Naive thymus-derived CD4-positive, alpha-beta T cell (primary cell): ENCODE measurements at regions not wholly inside any gene's neighbourhood (a gene's known extent, or its start where the extent isn't known, plus 50 kb on each side); places are given as distances from the start of the nearest gene placed in this dataset.

Source experiments
- ATAC-seq: fragments of 150-1000 bp; cut with Tn5 transposase; 2 replicates; pipeline ENCODE4 v1.10.0; 2021; ENCODE audit warnings: mild to moderate bottlenecking, moderate library complexity
- CTCF ChIA-PET: fragments of 350-600 bp; sonication (Branson Sonifier 250); formaldehyde crosslinking; loops from one replicate; lab custom pipeline; 2021; ENCODE audit warnings: antibody characterized with exemption; lab: Charles Lee
- POLR2A ChIA-PET: fragments of 350-600 bp; sonication (Branson Sonifier 250); formaldehyde crosslinking; loops from one replicate; lab custom pipeline; 2021; ENCODE audit warnings: antibody characterized with exemption, inconsistent platforms; lab: Charles Lee
- DNase-seq, 9 donors: peaks; one replicate each; pipeline versions ENCODE4 v3.0.0 to v3.0.0-alpha.2; 2020 to 2022; ENCODE audit warnings: mixed read lengths in 1 of 9
- H3K27ac ChIP-seq: one replicate; pipeline ENCODE4 v1.7.0; 2013; ENCODE audit warnings: mild to moderate bottlenecking, low read depth, low read length, moderate library complexity
- H3K27me3 ChIP-seq, 2 donors: one replicate each; pipeline ENCODE4 v1.7.0; 2013; ENCODE audit warnings: low read length in 2 of 2, mild to moderate bottlenecking in 2 of 2, moderate library complexity in 2 of 2; ENCODE audit not compliant: control insufficient read depth in 2 of 2, insufficient read depth in 2 of 2
- H3K36me3 ChIP-seq, 3 experiments: 1 replicate in 2 of 3; 2 replicates in 1 of 3; pipeline ENCODE4 v1.7.0; 2013; ENCODE audit warnings: low read length in 3 of 3, mild to moderate bottlenecking in 3 of 3, moderate library complexity in 1 of 3; ENCODE audit not compliant: insufficient read depth in 3 of 3, control insufficient read depth in 2 of 3
- H3K4me1 ChIP-seq, 2 donors: one replicate each; pipeline ENCODE4 v1.7.0; 2013; ENCODE audit warnings: low read length in 2 of 2, mild to moderate bottlenecking in 2 of 2, moderate library complexity in 1 of 2; ENCODE audit not compliant: control insufficient read depth in 2 of 2, insufficient read depth in 2 of 2
- H3K4me3 ChIP-seq: 2 replicates; pipeline ENCODE4 v1.7.0; 2013; ENCODE audit warnings: mild to moderate bottlenecking, low read length
- H3K9me3 ChIP-seq, 3 experiments: 1 replicate in 2 of 3; 2 replicates in 1 of 3; pipeline ENCODE4 v1.7.0; 2013; ENCODE audit warnings: low read length in 3 of 3; ENCODE audit not compliant: control insufficient read depth in 2 of 3
- H3K27ac Mint-ChIP-seq, 9 donors: one replicate each; pipeline ENCODE4 v1.8.0; 2020 to 2022; ENCODE audit warnings: mixed read lengths in 9 of 9, mild to moderate bottlenecking in 8 of 9, moderate library complexity in 5 of 9, inconsistent platforms in 2 of 9
- H3K27me3 Mint-ChIP-seq, 5 donors: one replicate each; pipeline ENCODE4 v1.8.0; 2021 to 2022; ENCODE audit warnings: mixed read lengths in 5 of 5, mild to moderate bottlenecking in 1 of 5
- H3K36me3 Mint-ChIP-seq, 5 donors: one replicate each; pipeline ENCODE4 v1.8.0; 2020 to 2022; ENCODE audit warnings: mixed read lengths in 5 of 5, mild to moderate bottlenecking in 3 of 5, inconsistent platforms in 1 of 5
- H3K4me1 Mint-ChIP-seq, 7 donors: one replicate each; pipeline ENCODE4 v1.8.0; 2020 to 2022; ENCODE audit warnings: mixed read lengths in 7 of 7, mild to moderate bottlenecking in 3 of 7, inconsistent platforms in 1 of 7
- H3K4me3 Mint-ChIP-seq, 10 donors: one replicate each; pipeline ENCODE4 v1.8.0; 2020 to 2022; ENCODE audit warnings: mild to moderate bottlenecking in 10 of 10, mixed read lengths in 10 of 10, moderate library complexity in 6 of 10, inconsistent platforms in 2 of 10
- H3K9me3 Mint-ChIP-seq, 11 donors: one replicate each; pipeline ENCODE4 v1.8.0; 2020 to 2022; ENCODE audit warnings: mixed read lengths in 11 of 11, mild to moderate bottlenecking in 4 of 11, inconsistent platforms in 1 of 11, moderate library complexity in 1 of 11
- intact Hi-C, 2 donors: fragments of 100-400 bp; cut with micrococcal nuclease; formaldehyde crosslinking; loops; one replicate each; pipeline ENCODE4 v1.15.1; 2023

DNA sequence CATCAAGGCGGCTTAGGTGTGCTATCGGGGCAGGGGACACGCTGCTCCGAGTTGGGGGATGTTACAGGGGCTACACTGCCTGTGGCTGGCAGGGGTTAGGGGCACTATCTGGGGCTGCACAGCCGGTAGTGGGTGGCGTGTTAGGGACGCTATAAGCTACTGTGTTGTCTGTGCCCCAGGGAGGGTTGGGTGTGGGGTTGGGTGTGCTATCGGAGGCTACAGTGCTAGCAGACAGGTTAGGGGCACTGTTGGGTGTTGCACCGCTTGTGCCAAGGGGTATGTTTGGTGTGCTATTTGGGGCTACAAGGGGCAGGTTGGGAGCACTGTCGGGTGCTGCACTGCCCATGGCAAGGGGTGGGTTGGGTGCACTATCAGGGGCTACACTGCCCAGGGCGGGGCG, 120.2 kb upstream of the VPREB1 start:
- CTCF ChIA-PET = no interaction called here

DNA sequence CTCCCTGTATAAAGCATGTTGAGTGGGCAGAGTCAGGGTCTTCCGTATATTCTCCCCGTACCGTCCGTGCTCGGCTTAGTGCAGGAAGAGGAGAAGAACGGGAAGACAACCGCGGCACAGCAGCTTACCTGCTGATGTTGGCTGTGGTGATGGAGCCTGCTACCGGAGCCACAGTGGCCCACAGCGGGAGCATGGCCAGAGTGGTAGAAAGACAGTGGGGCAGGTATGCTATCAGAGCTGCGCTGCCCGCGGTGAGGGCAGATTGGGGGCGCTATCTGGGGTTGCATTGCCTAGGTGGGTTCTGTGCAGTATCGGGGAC, 120.7 kb upstream of the VPREB1 start:
- H3K27ac ChIP-seq = no peak overlapping the region
- Mint-ChIP-seq H3K36me3 (no peaks in the 10 kb centered on the region), H3K4me3 (no peak overlapping the region), H3K27me3 (peaks cover 22 to 35% (median 24%) of the 10 kb centered on the region in 5 donors), H3K9me3 (no peaks in the 10 kb centered on the region), H3K27ac (no peak overlapping the region), H3K4me1 (peaks cover 0 to 3% (median 0%) of the 10 kb centered on the region in 7 donors)
- no peak for ATAC-seq
- H3K4me1 ChIP-seq = no peaks in the 10 kb centered on the region
- no peak overlapping the region for H3K4me3 ChIP-seq
- no peaks in the 10 kb centered on the region for H3K9me3 ChIP-seq
- ChIA-PET CTCF (no interaction called here), POLR2A (no interaction called here)
- DNase-seq = no peak
- intact Hi-C loops = no loop called here
- no peaks in the 10 kb centered on the region for H3K27me3 ChIP-seq
- no peaks in the 10 kb centered on the region for H3K36me3 ChIP-seq

More for the DNA sequence above, 120.2 kb upstream of the VPREB1 start:
- peaks cover 0 to 3% (median 0%) of the 10 kb centered on the region in 7 donors for H3K4me1 Mint-ChIP-seq
- no peaks in the 10 kb centered on the region for H3K9me3 Mint-ChIP-seq
- Histone ChIP-seq H3K27me3 (no peaks in the 10 kb centered on the region), H3K36me3 (no peaks in the 10 kb centered on the region), H3K9me3 (no peaks in the 10 kb centered on the region), H3K4me3 (no peak overlapping the region), H3K4me1 (no peaks in the 10 kb centered on the region), H3K27ac (no peak overlapping the region)
- H3K4me3 Mint-ChIP-seq = no peak overlapping the region
- peaks cover 18 to 31% (median 20%) of the 10 kb centered on the region in 5 donors for H3K27me3 Mint-ChIP-seq
- intact Hi-C loops = no loop called here
- no peaks in the 10 kb centered on the region for H3K36me3 Mint-ChIP-seq
- no peak overlapping the region for H3K27ac Mint-ChIP-seq
- ATAC-seq (no peak), DNase-seq (no peak)
- POLR2A ChIA-PET = no interaction called here

DNA sequence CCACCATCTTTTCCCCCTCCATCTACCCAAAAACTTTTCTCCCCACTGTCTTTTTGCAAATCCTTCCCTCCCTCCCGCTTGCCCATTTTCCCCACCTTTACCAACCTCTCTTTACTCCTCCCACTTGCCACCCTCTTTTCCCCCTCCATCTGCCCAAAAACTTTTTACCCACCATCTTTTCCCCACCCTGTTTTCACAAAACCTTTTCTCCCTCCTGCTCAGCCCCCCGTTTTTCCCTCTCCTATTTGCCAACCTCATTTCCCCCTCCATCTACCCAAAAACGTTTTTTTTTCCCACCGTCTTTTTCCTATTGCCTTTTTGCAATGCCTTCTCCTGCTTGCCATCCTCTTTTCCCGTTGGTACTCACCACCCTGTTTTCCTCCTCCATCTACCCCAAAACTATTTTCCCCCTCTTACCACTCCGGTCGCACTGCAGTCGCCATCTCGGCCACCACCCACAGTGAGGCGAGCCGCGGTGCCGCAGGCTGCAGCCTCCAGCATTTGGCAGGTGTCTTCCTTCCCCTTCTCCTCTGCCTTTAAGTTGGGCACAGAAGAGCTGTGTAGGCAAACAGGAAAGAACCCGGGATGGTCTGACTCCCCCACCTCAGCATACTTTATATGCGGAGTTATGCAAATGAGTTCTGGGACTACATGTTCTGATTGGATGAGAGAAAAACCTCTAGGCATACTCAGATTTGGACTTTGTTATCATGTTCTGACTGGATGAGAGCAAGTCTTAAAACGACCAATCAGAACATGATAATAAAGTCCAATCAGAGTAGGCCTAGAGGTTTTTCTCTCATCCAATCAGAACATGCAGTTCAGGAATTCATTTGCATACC, 121.2 kb upstream of the VPREB1 start:
- Histone ChIP-seq H3K4me1 (no peaks in the 10 kb centered on the region), H3K36me3 (no peaks in the 10 kb centered on the region), H3K4me3 (no peak overlapping the region), H3K9me3 (no peaks in the 10 kb centered on the region), H3K27me3 (no peaks in the 10 kb centered on the region), H3K27ac (no peak overlapping the region)
- no peak for DNase-seq
- intact Hi-C loops = no loop called here
- no peak for ATAC-seq
- Mint-ChIP-seq H3K27ac (no peak overlapping the region), H3K36me3 (no peaks in the 10 kb centered on the region), H3K9me3 (no peaks in the 10 kb centered on the region), H3K4me3 (no peak overlapping the region), H3K4me1 (peaks cover 0 to 3% (median 0%) of the 10 kb centered on the region in 7 donors), H3K27me3 (peaks cover 24 to 36% (median 29%) of the 10 kb centered on the region in 5 donors)
- CTCF ChIA-PET = no interaction called here
- POLR2A ChIA-PET = no interaction called here

DNA sequence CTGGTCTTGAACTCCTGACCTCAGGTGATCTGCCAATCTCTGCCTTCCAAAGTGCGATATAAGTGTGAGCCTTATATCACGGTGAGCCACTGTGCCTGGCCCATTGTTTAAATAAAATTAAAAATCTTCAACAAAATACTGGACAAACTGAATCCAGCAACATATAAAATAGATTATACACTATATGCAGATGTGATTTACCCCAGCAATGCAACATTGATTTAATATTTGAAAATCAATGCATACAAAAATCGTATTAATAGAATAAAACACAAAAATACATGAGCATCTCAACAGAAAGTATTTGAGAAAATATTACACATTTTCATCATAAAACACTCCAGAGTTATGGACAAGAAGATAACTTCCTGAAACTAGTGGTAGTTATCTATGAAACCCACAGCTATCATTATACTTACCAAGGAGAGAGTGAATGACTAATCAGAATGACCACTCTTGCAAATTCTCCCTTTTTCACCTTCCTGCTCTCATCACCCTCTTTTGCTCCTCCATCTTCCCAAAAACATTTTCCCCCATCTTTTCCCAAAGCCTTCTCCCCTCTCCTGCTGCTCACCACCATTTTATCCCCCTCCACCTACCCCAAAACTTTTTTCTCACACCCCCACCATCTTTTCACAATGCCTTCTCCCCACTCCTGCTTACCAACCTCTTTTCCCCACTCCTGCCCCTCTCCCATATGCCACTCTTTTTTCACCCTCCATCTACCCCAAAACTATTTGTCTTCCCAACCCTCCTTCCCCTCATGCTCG, 122.1 kb upstream of the VPREB1 start:
- no peak overlapping the region for H3K4me3 ChIP-seq
- no peak overlapping the region for H3K27ac ChIP-seq
- DNase-seq = no peak
- H3K27me3 ChIP-seq = no peaks in the 10 kb centered on the region
- H3K4me1 Mint-ChIP-seq = peaks cover 0 to 5% (median 0%) of the 10 kb centered on the region in 7 donors
- no peak overlapping the region for H3K4me3 Mint-ChIP-seq
- no peaks in the 10 kb centered on the region for H3K36me3 Mint-ChIP-seq
- ChIA-PET CTCF (no interaction called here), POLR2A (no interaction called here)
- no peak for ATAC-seq
- H3K36me3 ChIP-seq = no peaks in the 10 kb centered on the region
- intact Hi-C loops = no loop called here
- peaks cover 26 to 36% (median 32%) of the 10 kb centered on the region in 5 donors for H3K27me3 Mint-ChIP-seq
- H3K27ac Mint-ChIP-seq = no peak overlapping the region
- H3K9me3 Mint-ChIP-seq = no peaks in the 10 kb centered on the region
- H3K4me1 ChIP-seq = no peaks in the 10 kb centered on the region
- no peaks in the 10 kb centered on the region for H3K9me3 ChIP-seq

DNA sequence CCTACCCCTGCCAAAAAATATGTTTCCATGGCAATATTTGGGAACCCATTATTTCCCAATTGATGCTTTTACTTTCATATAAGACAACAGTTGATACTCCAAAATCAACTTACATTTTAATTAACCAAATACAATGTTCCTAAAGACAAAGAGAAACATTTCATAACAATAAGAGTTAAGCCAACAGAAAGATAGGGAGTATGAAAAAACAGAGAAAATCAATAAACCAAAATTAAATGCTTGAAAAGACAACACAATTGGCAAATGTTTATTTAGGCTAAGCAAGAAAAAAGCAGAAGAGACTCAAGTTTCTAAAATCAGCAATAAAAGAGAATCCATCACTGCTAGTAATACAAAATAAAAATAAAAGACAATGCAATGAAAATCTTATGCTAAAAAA, 123.1 kb upstream of the VPREB1 start:
- DNase-seq = no peak
- Mint-ChIP-seq H3K36me3 (no peaks in the 10 kb centered on the region), H3K27me3 (peaks cover 26 to 36% (median 32%) of the 10 kb centered on the region in 5 donors), H3K4me3 (no peak overlapping the region), H3K27ac (no peak overlapping the region), H3K9me3 (no peaks in the 10 kb centered on the region), H3K4me1 (peaks cover 0 to 5% (median 0%) of the 10 kb centered on the region in 7 donors)
- ChIA-PET POLR2A (no interaction called here), CTCF (no interaction called here)
- Histone ChIP-seq H3K4me3 (no peak overlapping the region), H3K4me1 (no peaks in the 10 kb centered on the region), H3K36me3 (no peaks in the 10 kb centered on the region), H3K27ac (no peak overlapping the region), H3K9me3 (no peaks in the 10 kb centered on the region), H3K27me3 (no peaks in the 10 kb centered on the region)
- ATAC-seq = no peak
- intact Hi-C loops = no loop called here

DNA sequence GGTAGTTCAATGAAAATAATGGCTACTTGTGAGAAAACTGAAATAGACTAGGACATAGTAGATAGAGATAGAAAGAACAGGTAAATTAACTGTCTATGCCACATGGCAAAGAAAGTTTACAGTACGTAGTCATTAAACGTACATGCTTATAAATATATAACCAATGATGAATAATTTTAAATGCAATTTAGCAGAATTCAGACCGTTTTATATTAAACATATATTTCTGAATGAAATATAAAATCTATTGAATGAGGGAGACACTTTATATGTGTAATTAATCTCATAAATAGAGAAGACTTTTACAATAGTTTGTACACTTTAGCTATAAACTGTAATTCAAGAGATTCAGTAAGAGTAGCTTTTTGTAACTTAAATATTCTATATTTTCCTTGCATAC, 124.4 kb upstream of the VPREB1 start:
- Mint-ChIP-seq H3K9me3 (no peaks in the 10 kb centered on the region), H3K27me3 (peaks cover 26 to 36% (median 32%) of the 10 kb centered on the region in 5 donors), H3K36me3 (no peaks in the 10 kb centered on the region), H3K27ac (no peak overlapping the region), H3K4me3 (no peak overlapping the region), H3K4me1 (peaks cover 0 to 5% (median 0%) of the 10 kb centered on the region in 7 donors)
- Histone ChIP-seq H3K36me3 (no peaks in the 10 kb centered on the region), H3K27ac (no peak overlapping the region), H3K9me3 (no peaks in the 10 kb centered on the region), H3K4me3 (no peak overlapping the region), H3K27me3 (no peaks in the 10 kb centered on the region), H3K4me1 (no peaks in the 10 kb centered on the region)
- no peak for DNase-seq
- ATAC-seq = no peak
- intact Hi-C loops = no loop called here
- ChIA-PET CTCF (no interaction called here), POLR2A (no interaction called here)
